ENCODE measurements at regions not wholly inside any gene's neighbourhood (a gene's known extent, or its start where the extent isn't known, plus 50 kb on each side); places are given as distances from the start of the nearest gene placed in this dataset.

GRCh38 chr17:33512113-33512512, 219.0 kb upstream of the ASIC2 start:
- intact Hi-C loops (cut with micrococcal nuclease), result no loop called here

DNA sequence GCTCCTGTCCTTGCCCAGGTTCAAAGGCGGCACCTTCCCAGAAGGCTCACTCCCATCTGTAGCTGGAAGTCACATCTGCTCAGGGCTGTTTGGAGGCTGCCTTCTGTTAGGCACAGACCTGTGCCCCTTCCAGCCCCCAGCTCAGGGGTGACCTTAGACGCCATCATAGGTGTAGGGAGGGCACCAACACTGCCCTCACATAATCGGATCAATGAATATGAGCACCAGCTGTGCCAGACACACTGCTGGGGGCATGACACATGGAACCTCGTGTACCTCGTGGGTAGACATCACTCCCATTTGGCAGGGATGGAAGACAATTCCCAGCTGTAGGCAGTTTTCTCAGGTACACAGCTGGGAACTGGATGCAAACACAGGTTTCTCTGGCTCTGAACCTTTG, 220.7 kb upstream of the ASIC2 start:
- intact Hi-C loops (cut with micrococcal nuclease), result no loop called here

DNA sequence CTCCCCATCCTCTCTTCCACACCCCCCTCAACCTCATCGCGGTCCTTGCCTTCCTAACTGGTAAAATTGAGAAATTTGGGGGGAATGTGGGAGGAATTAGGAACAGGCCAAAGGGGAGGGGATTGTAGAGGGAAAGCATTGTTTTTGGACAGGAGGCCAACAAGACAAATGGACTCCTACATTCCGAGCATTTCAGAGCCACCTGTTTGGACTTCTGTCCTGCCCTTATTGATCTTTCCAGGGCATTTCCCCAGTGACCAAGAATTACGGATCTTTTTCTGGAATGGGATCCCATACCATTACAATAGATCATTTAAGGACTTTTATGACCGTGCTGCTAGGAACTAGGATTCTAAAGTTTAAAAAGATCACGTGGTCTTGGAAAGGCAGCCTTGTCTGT, 221.3 kb upstream of the ASIC2 start:
- intact Hi-C loops (cut with micrococcal nuclease), result no loop called here

DNA sequence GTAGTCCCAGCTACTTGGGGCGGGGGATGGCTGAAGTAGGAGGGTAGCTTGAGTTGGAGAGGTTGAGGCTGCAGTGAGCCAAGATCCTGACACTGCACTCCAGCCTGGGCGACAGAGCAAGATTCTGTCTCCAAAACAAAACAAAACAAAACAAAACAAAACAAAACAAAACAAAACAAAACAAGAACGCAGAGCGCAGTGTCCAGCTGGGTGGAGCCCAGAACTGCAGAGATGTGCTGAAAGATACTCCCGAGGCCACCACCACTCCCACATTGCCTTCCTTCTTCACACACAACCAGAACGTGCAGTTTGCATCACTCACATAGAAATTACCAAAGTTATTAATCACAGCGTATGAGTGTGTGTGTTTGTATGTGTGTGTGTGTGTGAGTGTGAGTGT, 222.9 kb upstream of the ASIC2 start:
- intact Hi-C loops (cut with micrococcal nuclease), result no loop called here

DNA sequence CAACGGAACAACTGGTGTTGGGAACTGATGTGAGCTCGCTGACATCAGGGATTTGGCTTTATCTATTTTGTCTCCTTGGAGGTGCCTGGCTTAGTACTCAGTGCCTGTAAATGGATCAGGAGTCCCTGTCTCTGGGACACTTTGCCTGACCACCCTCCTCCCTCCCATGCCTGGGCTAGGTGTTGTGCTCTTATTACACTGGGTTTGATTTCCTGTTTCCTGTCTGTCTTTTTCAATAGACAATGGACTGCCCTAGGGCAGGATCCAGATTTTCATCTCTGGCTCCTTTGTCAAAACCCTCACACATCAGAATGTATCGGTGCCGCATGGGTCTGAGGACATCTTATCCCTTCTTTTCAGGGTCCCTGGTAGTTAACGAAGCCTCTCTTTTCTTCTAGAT, 223.6 kb upstream of the ASIC2 start:
- intact Hi-C loops (cut with micrococcal nuclease), result no loop called here

DNA sequence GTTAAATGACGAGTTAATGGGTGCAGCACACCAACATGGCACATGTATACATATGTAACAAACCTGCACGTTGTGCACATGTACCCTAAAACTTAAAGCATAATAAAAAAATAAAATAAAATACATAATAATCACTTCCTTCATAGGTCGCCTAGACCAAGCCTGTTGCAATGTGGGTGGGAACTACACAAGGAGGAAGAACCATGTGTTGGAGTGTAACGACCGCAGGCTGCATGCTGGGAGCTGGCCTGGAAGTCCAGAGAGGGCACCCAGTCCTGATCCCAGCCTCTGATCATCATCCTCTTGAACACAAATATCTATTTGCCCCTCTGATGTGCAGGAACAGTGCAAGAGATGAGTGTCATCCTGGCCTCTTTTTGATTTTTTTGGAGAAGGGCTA, 224.7 kb upstream of the ASIC2 start:
- intact Hi-C loops (cut with micrococcal nuclease), result no loop called here

- intact Hi-C loops (cut with micrococcal nuclease), result loop anchor here (1.0 to 10.0 kb wide), 3 partner anchors 125 to 235 kb away; no protein-coding TSS in a partner anchor
These were observed 226.6 kb upstream of the ASIC2 start for GRCh38 chr17:33519692-33520091.

- intact Hi-C loops (cut with micrococcal nuclease), result loop anchor here (1.0 to 10.0 kb wide), 3 partner anchors 124 to 234 kb away; no protein-coding TSS in a partner anchor
These were observed 227.6 kb upstream of the ASIC2 start for GRCh38 chr17:33520426-33521330.

DNA sequence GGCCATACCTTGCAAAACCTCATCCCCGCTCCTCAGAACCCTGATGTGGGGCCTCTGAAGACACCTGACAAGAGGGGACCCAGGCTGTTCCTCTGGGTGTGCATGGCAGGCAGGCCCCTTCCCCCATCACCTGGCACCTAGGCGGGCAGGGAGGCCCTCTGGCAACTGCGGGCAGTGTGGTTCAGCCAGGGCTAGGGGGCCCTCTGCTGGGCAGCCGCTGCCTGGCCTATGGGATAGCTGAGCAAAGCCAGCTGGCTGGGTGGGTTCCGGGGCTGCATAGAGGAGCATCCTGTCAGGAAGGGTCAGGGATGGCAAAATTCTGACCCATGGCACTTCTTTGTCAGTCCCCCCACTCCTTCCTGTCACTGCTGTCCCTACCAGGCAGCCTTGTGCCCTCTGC, 228.7 kb upstream of the ASIC2 start:
- intact Hi-C loops (cut with micrococcal nuclease), result loop anchor here (10.0 kb wide), 2 partner anchors 123 to 233 kb away; no protein-coding TSS in a partner anchor

DNA sequence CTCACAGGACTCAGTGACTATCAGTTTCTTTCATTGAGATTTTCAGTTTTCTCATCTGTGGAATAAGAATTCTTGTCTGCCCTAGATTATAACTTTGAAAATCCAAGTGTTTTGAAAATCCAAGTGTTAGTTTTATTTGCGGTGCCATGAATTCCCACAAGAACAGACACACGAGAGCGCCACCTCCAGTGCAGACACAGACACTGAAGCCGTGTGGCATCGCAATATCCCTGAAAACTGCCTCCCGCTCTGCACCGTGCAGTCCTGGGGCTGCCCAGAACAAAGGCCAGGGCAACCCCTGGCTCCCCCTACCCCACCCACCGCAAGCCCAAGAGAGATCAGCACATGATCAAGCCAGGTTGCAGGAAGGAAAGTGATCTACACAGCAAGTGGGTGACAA, 229.5 kb upstream of the ASIC2 start:
- intact Hi-C loops (cut with micrococcal nuclease), result loop anchor here (10.0 kb wide), 2 partner anchors 122 to 232 kb away; no protein-coding TSS in a partner anchor

GRCh38 chr17:33523577-33523981, 230.5 kb upstream of the ASIC2 start:
- intact Hi-C loops (cut with micrococcal nuclease), result loop anchor here (10.0 kb wide), 2 partner anchors 121 to 231 kb away; no protein-coding TSS in a partner anchor

DNA sequence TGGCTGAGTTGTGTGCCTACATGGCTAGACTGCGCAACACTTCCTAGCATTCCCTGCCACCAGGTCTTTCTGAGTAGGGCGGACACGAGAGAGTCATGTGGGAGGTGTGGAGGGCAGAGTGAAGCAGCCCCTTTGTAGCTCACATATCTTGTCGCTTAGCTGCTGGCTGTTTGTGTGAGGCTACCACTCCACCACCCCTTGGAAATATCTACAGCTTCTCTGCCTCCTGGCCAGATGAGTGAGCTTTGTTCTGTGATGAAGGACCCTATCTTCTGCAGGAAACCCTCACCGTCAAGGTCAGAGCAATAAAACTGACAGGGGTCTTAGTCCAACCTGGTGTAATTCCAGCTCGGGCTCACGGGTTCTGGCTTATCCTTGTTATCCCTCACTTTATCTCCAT, 232.1 kb upstream of the ASIC2 start:
- intact Hi-C loops (cut with micrococcal nuclease), result loop anchor here (10.0 kb wide), 2 partner anchors 120 to 230 kb away; no protein-coding TSS in a partner anchor

DNA sequence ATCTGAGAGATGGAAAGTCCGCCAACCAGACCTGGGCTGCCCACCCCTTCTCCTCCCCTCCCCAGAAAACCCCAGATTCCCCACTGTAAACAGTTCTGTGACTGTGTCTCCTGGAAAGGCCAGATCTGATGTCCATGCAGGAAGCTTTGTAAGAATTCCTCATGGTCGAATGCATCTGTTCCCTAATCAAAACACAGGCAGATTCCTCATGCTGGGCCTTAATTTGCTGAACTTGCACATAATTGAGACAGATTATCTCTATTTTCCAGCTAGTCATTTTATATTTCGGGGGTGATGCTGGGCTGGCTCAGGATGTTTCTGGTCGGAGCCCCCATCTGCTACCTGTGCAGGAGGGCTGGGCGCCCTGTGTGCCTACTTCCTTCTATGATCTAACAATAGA, 233.6 kb upstream of the ASIC2 start:
- intact Hi-C loops (cut with micrococcal nuclease), result loop anchor here (10.0 kb wide), 2 partner anchors 118 to 228 kb away; no protein-coding TSS in a partner anchor

DNA sequence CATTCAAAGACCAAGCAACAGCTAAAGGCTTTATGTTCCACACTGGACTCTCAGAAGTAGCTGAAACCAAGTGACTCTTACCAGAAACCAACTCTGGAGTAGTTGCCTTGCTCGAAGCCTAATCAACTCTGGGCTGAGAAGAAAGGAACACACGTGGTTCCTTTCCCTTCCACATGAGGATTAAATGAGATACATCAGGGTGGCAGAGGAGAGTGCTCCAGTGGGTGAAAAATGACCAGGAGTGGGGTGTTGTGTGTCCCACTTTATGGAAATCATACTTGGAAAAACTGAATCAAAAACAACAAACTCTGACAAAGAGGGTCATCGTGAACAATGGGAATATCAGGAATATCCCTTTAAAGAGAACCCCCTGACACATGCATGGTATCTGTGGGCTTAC, 234.2 kb upstream of the ASIC2 start:
- intact Hi-C loops (cut with micrococcal nuclease), result loop anchor here (10.0 kb wide), 2 partner anchors 118 to 228 kb away; no protein-coding TSS in a partner anchor

- intact Hi-C loops (cut with micrococcal nuclease), result loop anchor here (10.0 kb wide), 2 partner anchors 116 to 226 kb away; no protein-coding TSS in a partner anchor
These were observed 235.8 kb upstream of the ASIC2 start for GRCh38 chr17:33528846-33529245.

DNA sequence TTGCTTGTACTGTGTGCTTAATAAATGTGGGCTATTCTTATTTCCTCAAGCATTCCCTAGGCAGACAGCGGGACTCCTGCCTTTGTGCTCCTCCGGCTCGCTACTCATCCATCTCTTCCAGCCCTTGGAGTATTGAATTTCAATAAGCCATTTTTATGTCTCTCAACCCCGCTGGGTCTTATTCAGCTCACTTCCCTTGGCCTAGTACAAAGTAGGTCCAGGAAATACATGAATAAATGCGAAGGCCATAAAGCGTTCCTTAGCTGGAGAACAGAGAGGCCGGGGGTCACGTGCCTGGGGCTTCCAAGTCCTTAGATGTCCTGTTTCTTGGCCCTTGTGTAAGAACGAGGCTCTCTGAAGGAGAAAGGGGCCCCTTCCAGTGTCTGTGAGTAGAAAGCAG, 236.7 kb upstream of the ASIC2 start:
- intact Hi-C loops (cut with micrococcal nuclease), result loop anchor here (10.0 kb wide), 2 partner anchors 115 to 225 kb away; no protein-coding TSS in a partner anchor

DNA sequence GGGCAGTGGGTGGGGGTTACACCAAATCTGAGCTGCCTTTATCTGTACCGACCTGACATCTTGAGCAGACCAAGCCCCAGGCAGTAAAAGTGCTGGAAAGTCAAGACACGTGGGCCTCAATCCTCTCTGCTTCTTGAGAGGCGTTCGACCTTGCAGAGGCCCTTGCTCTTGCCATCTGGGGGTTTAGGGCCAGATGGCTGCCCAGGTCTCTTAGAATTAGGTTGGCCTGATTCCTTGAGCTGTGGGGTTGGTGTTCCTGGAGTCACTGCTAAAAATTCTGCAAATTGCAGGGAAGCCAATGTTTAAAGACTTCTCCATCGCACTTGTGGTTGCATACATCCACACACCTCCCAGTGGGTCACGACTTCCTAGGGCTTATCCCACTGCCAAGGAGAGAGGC, 238.2 kb upstream of the ASIC2 start:
- intact Hi-C loops (cut with micrococcal nuclease), result no loop called here

GRCh38 chr17:33534087-33534486, 241.0 kb upstream of the ASIC2 start:
- intact Hi-C loops (cut with micrococcal nuclease), result no loop called here

DNA sequence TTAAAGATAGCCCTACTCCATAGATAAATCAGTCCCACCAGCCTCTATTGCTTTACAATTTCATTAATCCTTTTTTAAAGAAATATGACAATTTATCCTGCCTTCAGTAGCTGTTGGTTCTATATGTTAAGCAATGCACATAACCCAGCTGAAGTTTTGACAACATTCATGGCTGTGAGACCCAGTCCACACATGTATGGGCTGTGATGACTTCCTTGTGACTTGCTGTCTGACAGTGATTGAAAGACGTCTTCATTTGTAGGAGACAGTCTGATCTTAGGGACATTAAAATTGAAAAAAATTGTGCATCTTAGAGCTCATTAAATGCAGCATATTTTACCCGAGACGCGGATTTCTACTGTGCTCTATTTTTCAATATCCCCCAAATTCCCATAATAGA, 252.0 kb upstream of the ASIC2 start:
- intact Hi-C loops (cut with micrococcal nuclease), result no loop called here

GRCh38 chr17:33550261-33550660, 257.2 kb upstream of the ASIC2 start:
- intact Hi-C loops (cut with micrococcal nuclease), result no loop called here

- intact Hi-C loops (cut with micrococcal nuclease), result no loop called here
These were observed 258.0 kb upstream of the ASIC2 start for GRCh38 chr17:33551075-33551474.

DNA sequence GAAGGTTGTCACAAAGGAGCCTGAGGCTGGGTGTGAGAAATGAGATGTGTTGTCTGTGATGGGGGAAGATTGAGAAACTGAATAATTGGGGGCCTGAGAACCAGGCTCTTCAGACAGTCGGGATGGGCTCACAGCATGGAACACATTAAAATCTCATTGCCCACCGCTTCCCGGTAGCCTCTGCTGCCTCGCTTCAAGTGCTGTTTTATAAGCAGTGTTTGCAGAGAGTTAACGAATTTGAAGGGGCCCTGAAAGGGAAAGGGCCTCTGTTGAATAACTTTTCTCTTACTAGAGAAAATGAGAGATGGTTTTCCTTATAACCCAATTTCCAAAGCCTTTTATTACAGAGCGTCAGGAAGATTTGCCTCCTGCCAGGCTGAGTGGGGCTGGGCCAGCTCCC, 258.8 kb upstream of the ASIC2 start:
- intact Hi-C loops (cut with micrococcal nuclease), result no loop called here

- intact Hi-C loops (cut with micrococcal nuclease), result no loop called here
These were observed 267.1 kb upstream of the ASIC2 start for GRCh38 chr17:33560165-33560564.

Measured in T-helper 1 cell treated with Interleukin-12 subunit alpha and Interleukin-12 subunit beta and Interleukin-4 antibody, amounts not matched to agents 30 ng/mL and 1 ng/mL, for 36 hours (primary cell).